HFFc6 (cell line): ENCODE measurements at regions not wholly inside any gene's neighbourhood (a gene's known extent, or its start where the extent isn't known, plus 50 kb on each side); places are given as distances from the start of the nearest gene placed in this dataset.

Source experiments
- DNase-seq: peaks from one replicate; pipeline ENCODE4 v3.0.0-alpha.2; 2018
- H3K27ac Mint-ChIP-seq: 2 replicates; pipeline ENCODE4 v1.8.0; 2020; ENCODE audit warnings: mild to moderate bottlenecking, mixed read lengths
- H3K27me3 Mint-ChIP-seq: 2 replicates; pipeline ENCODE4 v1.8.0; 2021; ENCODE audit warnings: mild to moderate bottlenecking, moderate library complexity, mixed read lengths; ENCODE audit not compliant: insufficient read depth
- H3K36me3 Mint-ChIP-seq: 2 replicates; pipeline ENCODE4 v1.8.0; 2021; ENCODE audit warnings: low read depth, mixed read lengths
- H3K4me1 Mint-ChIP-seq: 2 replicates; pipeline ENCODE4 v1.8.0; 2020; ENCODE audit warnings: low read depth, mixed read lengths
- H3K4me3 Mint-ChIP-seq: 2 replicates; pipeline ENCODE4 v1.8.0; 2020; ENCODE audit warnings: mild to moderate bottlenecking, moderate library complexity, mixed read lengths
- H3K9me3 Mint-ChIP-seq: 2 replicates; pipeline ENCODE4 v1.8.0; 2020; ENCODE audit warnings: mild to moderate bottlenecking, mixed read lengths
- TF ChIP-seq, protein P1 (sequence below): fragments of 200-600 bp; sonication (generic); IDR thresholded peaks from 2 replicates; pipeline ENCODE4 v1.5.0; 2021; ENCODE audit warnings: antibody characterized with exemption, mild to moderate bottlenecking

DNA sequence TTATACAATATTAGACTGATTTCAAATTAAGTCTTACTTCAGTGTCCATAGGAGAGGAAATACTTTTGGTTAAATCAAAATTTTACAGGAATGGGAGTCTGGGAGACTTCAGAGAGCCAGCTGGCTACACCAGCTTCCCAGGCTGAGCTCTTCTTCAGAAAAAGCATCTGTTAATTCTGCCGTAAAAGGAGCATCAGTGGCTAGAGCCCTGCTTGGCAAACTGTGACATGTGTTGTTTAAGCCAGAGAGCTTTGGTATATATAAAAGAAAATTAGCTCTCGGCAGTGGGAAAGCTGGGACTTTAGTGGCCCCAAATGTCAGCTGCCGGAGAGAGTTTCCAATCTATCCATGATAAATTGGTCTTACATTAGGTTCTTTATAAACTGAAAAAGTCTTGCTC, 378.8 kb upstream of the TUSC1 start:
- Mint-ChIP-seq H3K27ac (no peak overlapping the region; the same call in 1 of the 2 replicates), H3K36me3 (no peaks in the 10 kb centered on the region), H3K4me1 (peaks cover 39% of the 10 kb centered on the region; the same call in 1 of the 2 replicates), H3K9me3 (no peaks in the 10 kb centered on the region; the same call in 1 of the 2 replicates), H3K4me3 (no peak overlapping the region), H3K27me3 (no peaks in the 10 kb centered on the region; the same call in 1 of the 2 replicates)
- TF ChIP-seq, protein P1, sequence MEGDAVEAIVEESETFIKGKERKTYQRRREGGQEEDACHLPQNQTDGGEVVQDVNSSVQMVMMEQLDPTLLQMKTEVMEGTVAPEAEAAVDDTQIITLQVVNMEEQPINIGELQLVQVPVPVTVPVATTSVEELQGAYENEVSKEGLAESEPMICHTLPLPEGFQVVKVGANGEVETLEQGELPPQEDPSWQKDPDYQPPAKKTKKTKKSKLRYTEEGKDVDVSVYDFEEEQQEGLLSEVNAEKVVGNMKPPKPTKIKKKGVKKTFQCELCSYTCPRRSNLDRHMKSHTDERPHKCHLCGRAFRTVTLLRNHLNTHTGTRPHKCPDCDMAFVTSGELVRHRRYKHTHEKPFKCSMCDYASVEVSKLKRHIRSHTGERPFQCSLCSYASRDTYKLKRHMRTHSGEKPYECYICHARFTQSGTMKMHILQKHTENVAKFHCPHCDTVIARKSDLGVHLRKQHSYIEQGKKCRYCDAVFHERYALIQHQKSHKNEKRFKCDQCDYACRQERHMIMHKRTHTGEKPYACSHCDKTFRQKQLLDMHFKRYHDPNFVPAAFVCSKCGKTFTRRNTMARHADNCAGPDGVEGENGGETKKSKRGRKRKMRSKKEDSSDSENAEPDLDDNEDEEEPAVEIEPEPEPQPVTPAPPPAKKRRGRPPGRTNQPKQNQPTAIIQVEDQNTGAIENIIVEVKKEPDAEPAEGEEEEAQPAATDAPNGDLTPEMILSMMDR: no peak
- DNase-seq: no peak

DNA sequence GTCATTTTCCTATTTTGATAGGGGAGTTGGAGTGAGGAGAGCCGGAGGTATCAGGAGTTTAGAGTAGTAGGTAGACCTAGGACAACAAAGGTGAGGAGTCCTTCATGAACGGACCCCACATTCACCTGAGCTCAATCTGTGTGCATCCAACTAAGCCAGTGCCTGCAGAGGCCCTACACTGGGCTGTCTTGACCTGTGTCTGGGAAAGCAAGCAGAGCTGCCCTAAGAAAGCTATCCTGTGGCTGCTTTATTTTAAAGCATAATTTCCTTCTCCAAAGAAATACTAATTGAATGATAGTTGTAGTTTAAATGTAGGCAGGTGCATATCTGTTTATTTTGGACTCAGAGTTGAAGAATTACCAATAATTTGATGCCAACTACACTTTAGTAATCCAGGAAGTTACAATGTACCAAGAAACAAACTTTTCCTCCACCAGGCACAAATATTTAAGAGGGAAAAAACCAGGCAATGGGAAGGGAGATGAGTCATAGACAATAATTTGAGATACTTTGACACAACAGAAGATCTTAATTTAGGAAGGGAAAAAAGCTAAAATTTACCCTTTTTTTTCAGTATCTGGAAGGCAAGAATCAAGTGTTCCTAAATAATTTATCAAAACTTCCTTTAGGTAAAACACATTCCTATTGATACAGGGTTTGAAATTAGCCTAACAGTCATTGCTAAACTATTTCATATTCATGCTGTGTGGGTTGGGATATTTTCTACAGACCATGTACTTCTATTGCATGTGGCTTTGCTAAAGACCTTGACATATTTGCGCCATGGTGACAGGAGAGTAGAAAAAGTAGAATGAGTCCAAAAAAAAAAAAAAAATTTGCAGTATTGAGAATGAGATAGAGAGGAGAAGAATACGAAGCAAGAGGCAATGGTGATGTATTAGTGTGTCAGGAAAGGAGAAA, 376.6 kb upstream of the TUSC1 start:
- TF ChIP-seq, protein P1: no peak
- Mint-ChIP-seq H3K4me1 (peaks cover 39% of the 10 kb centered on the region; the same call in 1 of the 2 replicates), H3K36me3 (no peaks in the 10 kb centered on the region), H3K9me3 (no peaks in the 10 kb centered on the region; the same call in 1 of the 2 replicates), H3K27me3 (no peaks in the 10 kb centered on the region; the same call in 1 of the 2 replicates), H3K27ac (no peak overlapping the region), H3K4me3 (no peak overlapping the region)
- no peak for DNase-seq

DNA sequence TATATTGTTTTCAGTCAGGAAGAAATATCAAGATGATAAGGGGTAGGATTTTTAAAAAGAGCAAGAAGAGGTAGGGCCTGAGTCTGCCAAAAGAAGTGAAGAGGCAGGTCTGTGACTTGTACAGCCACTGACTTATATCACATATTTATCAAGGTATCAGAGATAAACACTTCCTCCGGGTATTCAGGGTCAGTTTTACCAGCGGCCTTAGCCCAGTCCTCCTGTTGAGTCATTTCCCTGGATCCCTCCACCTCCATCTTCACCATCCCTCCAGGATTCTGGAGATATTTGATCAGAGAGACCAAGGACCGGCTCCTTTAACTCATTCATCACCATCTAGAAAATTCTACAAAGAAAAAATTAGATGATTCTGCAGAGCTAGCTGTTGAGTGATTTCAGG, 375.7 kb upstream of the TUSC1 start:
- Mint-ChIP-seq H3K27me3 (no peaks in the 10 kb centered on the region; the same call in 1 of the 2 replicates), H3K36me3 (no peaks in the 10 kb centered on the region), H3K27ac (no peak overlapping the region), H3K9me3 (no peaks in the 10 kb centered on the region; the same call in 1 of the 2 replicates), H3K4me1 (peaks cover 39% of the 10 kb centered on the region; the same call in 1 of the 2 replicates), H3K4me3 (no peak overlapping the region)
- DNase-seq: no peak
- TF ChIP-seq, protein P1: no peak

DNA sequence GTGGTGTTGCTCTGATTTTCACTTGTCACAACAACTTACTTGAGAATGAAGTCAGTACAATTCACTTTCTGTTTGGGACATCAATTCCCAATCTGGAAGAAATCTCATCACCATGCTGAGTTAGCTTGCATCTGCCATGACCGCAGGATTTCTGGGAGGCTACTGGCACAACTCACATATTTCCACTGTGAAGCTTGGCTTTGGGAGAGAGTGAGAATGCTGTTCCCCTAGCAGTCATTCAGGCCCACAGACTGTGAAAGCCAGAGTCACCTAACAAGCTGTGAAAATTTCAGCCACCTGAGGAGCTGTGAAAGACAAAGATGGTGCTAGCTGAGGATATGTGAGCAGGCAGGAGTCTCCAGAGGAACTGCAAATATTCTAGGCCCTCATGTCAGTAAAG, 365.2 kb upstream of the TUSC1 start:
- Mint-ChIP-seq H3K27me3 (no peaks in the 10 kb centered on the region), H3K36me3 (no peaks in the 10 kb centered on the region), H3K27ac (no peak overlapping the region), H3K4me3 (no peak overlapping the region), H3K4me1 (no peaks in the 10 kb centered on the region), H3K9me3 (peaks cover 22% of the 10 kb centered on the region)
- TF ChIP-seq, protein P1: no peak
- DNase-seq: no peak

DNA sequence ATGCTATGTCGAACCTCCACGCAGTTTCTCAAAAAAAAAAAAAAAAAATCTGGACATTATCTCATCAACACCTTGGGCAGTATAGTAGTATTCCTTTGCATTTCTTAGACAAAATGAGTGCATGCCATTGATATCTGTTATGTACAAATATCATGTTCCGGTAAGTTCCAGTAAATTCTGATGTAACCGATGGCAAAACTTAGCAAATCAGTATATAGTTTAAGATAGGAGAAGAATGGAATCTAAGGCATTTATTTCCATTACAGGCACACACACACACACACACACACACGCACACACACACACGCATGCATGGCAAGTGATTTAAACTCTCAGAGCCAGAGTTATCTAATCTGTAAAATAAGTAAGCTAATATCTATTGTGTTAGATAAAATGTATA, 356.5 kb upstream of the TUSC1 start:
- H3K36me3 Mint-ChIP-seq: no peaks in the 10 kb centered on the region
- no peak for DNase-seq
- TF ChIP-seq, protein P1: no peak
- H3K4me3 Mint-ChIP-seq: no peak overlapping the region
- H3K27ac Mint-ChIP-seq: no peak overlapping the region
- H3K4me1 Mint-ChIP-seq: peaks cover 10% of the 10 kb centered on the region; the same call in 1 of the 2 replicates
- H3K9me3 Mint-ChIP-seq: peaks cover 16% of the 10 kb centered on the region
- H3K27me3 Mint-ChIP-seq: no peaks in the 10 kb centered on the region
